Medulla oblongata (tissue), 1 donor: ENCODE measurements at regions not wholly inside any gene's neighbourhood (a gene's known extent, or its start where the extent isn't known, plus 50 kb on each side); places are given as distances from the start of the nearest gene placed in this dataset.
"Not testable (repeated sequence)": the region's sequence is repeated elsewhere in the genome, so short reads cannot be mapped to it uniquely, and the experiment has no call there.

Experiments
- DNase-seq: peaks from one replicate; pipeline ENCODE4 v3.0.0-alpha.2; 2015; ENCODE audit errors: extremely low spot score

DNA sequence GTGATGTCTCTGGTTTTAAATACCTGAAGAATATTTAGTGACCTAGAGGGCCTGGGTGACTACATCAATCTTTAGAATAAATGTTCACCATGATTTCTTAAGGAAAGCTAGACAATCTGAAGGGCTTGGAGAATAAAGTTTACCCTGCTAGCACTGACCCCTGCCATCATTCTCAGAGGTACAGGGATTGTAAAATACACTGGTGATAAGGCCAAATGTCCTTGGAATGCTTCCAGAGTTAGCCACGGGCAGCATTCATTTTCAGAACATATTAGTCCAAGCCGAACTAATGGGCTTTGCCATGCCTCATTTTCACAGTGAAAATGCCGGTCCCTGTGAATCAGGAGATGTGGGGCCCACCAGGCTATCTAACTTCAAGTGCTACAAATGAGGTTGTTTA, 1381.7 kb upstream of the SEL1L start:
- no peak for DNase-seq

DNA sequence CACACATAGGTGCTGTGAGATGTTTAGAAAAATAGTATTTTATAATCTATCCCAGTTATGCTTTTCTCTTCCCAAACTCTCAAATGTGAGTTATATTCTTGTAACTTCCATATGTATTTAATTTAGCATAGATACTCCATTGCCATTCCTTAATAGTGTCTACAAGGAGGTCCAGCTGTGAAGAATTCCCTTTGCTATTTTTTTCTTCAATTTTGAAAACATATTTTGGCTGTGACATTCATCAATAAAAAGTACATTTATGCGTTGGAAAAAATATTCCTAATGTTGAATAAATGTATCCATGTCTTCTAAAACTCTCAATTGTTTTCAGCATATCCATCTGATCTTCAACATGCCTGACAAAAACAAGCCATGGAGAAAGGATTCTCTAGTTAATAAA, 1402.0 kb upstream of the SEL1L start:
- no peak for DNase-seq

DNA sequence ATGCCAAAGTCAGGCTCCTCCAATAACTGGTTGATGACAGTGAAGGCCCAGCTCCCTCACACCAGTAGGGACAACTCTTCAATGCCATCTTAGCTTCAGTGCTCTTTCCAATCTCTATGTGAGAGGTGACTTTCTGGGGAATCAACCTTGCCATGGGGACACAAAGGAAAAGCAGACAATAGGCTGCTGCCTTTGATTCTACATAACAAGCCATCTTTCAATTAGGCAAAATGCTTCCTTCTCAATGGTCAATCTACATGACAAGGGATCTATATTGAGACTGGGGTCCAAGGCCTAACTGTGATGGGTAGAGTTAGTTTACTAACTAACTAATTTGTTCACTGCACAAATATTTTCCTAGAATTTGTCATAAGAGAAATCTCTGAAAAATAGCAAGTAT, 1417.5 kb upstream of the SEL1L start:
- no peak for DNase-seq

- DNase-seq: no peak
Observed at GRCh38 chr14:82963756-82964155, 1430.1 kb upstream of the SEL1L start.

GRCh38 chr14:82987502-82988124, 1454.0 kb upstream of the SEL1L start:
- DNase-seq: no peak

DNA sequence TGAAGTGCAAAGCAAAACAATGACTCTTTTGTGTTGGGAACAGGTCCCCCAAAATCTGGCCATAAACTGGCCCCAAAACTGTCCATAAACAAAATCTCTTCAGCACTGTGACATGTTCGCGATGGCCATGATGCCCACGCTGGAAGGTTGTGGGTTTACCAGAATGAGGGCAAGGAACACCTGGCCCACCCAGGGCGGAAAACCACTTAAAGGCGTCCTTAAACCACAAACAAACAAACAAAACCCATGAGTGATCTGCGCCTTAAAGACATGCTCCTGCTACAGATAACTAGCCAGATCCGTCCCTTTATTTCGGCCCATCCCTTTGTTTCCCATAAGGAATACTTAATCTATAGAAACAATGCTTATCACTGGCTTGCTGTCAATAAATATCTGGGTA, 1460.9 kb upstream of the SEL1L start:
- DNase-seq: not testable (repeated sequence)

DNA sequence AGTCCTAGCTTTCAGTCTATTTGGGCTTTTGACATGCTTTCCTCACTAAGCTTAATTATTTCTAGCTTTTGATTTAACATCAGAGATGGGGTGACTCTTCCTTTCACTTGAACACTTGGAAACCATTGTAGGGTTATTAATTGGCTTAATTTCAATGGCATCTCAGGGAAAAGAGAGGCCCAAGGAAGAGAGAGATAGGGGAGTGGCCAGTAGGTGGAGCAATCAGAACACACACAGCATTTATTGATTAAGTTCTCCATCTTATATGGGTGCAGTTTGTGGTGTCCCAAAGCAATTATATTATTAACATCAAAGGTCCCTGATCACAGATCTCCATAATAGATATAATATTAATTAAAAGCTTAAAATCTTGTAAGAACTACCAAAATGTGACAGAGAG, 1466.1 kb upstream of the SEL1L start:
- DNase-seq: no peak

DNA sequence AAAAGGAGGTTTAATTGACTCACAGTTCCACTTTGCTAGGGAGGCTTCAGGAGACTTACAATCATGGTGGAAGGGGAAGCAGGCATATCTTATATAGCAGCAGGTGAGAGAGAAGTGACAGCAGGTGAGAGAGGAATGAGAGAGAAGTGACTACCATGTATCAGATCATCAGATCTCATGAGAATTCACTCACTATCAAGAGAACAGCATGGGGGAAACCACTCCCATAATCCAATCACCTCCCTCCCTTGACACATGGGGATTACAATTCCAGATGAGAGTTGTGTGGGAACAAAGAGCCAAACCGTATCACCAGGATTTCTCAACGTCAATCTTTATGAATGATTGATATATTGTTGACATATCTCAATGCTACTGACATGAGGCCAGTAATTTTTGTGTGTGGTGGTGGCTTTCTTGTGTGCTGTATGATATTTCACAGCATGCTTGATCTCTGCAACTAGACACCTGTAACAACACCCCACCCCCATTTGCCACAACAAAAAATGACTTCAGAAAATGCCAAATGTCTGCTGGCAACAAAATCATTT, 1470.9 kb upstream of the SEL1L start:
- DNase-seq: no peak

- no peak for DNase-seq
Observed at GRCh38 chr14:83006121-83006670, 1472.5 kb upstream of the SEL1L start.

DNA sequence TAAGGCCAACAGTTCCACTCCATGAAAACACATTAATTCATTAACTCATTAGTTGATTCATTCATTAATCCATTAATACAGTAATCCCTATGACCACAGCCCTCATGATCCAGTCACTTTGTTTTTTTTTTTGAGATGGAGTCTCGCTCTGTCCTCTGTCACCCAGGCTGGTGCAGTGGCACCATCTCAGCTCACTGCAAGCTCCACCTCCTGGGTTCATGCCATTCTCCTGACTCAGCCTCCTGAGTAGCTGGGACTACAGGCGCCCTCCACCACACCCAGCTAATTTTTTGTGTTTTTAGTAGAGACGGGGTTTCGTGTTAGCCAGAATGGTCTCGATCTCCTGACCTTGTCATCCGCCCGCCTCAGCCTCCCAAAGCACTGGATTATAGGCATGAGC, 1473.4 kb upstream of the SEL1L start:
- DNase-seq: not testable (repeated sequence)

DNA sequence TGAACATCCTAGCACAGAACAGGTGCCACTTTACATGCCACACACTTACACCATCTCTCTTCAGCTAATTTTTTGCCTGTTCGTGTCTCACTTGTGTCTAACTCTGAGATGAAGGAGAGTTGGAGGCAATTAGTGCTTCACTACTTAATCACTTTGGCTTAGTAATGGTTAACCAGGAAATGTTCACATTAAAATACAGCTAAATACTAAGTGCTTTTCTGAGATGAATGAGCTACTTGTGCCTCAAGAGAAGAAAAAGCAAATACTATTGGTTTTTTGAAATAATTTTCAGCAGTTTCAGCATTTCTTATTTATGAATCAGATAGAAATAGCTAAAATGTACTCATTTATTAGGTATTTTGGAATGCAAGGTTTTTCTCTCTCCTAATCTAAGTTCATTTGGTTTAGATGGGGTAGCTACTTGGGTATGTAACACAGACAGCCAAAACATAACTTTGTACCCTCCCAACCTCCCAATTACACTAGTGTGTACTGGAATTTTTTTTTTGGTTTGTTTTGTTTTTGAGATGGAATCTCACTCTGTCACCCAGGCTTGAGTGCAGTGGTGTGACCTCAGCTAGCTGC, 1474.1 kb upstream of the SEL1L start:
- no peak for DNase-seq

DNA sequence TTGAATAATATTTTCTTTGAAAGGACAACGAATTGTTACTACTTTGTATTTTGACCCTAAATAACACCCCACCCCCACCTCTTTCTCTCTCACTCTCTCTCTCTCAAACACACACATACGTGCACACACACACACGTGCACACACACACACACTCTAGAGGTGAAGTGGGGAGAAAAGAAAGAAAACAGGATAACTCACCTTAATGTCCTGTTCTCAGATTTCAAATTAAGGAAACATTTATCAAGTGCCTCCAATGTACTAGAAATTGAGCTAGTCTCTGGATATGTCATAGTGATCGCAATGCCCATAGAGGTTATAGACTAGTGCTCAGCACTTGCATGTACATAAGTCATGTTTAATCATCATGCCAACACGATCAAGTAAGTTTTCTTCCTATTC, 1483.6 kb upstream of the SEL1L start:
- DNase-seq: no peak

GRCh38 chr14:83019744-83020414, 1486.2 kb upstream of the SEL1L start:
- DNase-seq: no peak

GRCh38 chr14:83021323-83021722, 1487.7 kb upstream of the SEL1L start:
- DNase-seq: no peak

- DNase-seq: no peak
Observed at GRCh38 chr14:83023369-83023768, 1489.7 kb upstream of the SEL1L start.

GRCh38 chr14:83041224-83041623, 1507.6 kb upstream of the SEL1L start:
- no peak for DNase-seq

GRCh38 chr14:83042858-83043257, 1509.2 kb upstream of the SEL1L start:
- DNase-seq: no peak

DNA sequence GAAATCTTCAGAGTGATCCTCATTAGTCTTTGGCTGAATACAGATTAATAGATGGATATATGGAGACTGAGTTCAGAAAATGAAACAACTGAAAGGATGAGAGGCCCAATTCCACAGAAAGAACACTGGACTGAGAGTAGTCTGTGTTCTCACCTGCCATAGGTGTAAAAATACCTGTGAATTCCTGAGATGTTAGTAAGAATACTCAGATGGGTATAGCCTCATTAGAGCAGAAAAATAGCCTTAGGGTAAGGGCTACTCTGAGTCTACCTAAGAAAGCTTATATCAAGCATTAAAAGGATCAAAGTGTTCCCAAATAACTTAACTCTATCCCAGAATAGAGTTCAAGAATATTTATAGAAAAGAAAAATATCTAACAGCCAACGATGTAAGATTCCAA, 1510.3 kb upstream of the SEL1L start:
- no peak for DNase-seq

DNA sequence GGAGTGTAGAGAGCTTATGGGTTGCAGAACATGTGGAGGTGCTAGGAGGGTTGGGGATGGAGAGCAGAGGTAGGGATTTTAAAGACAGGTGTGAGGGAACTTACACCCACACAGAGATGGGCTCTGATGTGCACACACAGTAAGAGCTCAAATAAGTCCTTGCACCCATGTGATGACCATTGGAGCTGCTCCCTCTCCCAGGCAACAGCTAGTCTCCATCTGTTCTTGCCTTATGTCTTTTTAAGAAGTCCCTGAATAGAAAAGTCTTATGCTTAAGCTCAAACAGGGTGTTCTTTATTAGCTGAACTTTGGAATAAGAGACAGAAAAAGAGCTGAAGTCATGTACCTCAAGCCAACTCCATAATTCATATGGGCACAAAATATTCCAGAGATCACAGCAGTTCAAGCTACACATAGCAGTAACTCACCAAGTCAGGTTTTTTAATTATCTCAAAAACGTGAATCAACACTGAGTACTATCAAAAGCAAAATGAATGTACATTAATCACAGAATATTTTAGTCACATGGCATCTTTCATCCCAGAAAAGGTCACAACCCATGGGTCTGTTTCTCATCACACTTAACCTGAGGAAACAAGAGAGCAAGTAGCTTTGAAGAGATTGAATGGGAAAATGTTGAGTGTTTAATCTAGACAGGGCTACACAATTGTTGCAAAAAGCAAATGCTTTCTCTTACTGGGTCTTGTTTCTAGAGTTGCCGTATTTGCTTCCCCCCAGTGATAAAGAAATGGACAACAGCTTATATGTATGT, 1513.6 kb upstream of the SEL1L start:
- DNase-seq: no peak

DNA sequence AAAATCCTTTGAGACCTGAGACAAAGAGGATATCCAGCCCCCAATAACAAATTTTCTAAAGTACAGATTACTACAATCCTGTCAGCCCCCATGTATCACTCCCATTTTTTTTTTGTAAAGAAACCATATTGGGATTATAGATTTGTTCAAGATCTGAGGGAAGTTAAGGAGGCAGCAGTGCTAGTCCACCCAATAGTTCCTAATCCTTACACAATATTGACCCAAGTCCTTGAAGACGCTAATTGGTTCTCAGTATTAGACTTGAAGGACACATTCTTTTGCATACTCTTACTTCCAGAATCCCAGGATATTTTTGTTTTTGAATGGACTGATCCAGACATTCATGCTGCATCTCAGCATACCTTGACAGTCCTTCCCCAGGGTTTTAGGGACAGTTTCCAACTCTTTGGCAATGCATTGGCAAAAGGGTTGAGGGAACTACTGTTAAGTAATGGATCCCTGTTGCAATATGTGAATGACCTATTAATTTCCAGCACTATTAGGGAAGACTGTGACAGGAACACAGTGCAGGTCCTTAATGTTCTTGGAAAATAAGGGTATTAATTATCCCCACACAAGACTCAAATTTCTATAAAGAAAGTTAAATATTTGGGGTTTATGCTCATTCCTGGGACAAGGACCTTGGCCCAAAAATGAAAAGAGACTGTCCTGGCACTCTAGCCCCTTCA, 1519.5 kb upstream of the SEL1L start:
- DNase-seq: no peak

GRCh38 chr14:83058068-83058467, 1524.4 kb upstream of the SEL1L start:
- no peak for DNase-seq
